ENCODE measurements at regions not wholly inside any gene's neighbourhood (a gene's known extent, or its start where the extent isn't known, plus 50 kb on each side); places are given as distances from the start of the nearest gene placed in this dataset.

GRCh38 chr15:26433060-26433459 is 339.8 kb downstream of the GABRB3 start:
- Histone ChIP-seq H3K79me2 (no peaks in the 10 kb centered on the region), H3K36me3 (replicated peaks; ENCODE audit: insufficient read depth, low read depth) (no peaks in the 10 kb centered on the region), H3K27me3 (no peaks in the 10 kb centered on the region), H2AFZ (no peak overlapping the region), H3K9me3 (ENCODE audit: low read depth) (no peaks in the 10 kb centered on the region), H3K4me3 (no peak overlapping the region), H3K4me1 (ENCODE audit: insufficient read depth) (no peaks in the 10 kb centered on the region), H3K9me2 (replicated peaks; ENCODE audit: insufficient read depth) (no peaks in the 10 kb centered on the region), H3K27ac (no peak overlapping the region), H4K20me1 (ENCODE audit: insufficient read depth, poor library complexity, severe bottlenecking) (no peaks in the 10 kb centered on the region), H3K4me2 (no peak overlapping the region)
- no peak for DNase-seq (ENCODE audit: low spot score)
- 80% methylated on average over 2 of the region's 2 CpGs for WGBS (ENCODE audit: low lambda C conversion rate, missing lambda C conversion rate)
- no peak for TF ChIP-seq EZH2phosphoT487 (IDR thresholded peaks at IDR 0.05; ENCODE audit: low read depth, severe bottlenecking, unreplicated experiment)
- TF ChIP-seq CTCF (IDR thresholded peaks at IDR 0.05; ENCODE audit: poor library complexity): no peak

GRCh38 chr15:26421065-26421464 is 351.8 kb downstream of the GABRB3 start:
- H3K27me3 ChIP-seq: no peaks in the 10 kb centered on the region
- H3K27ac ChIP-seq: no peak overlapping the region
- H3K9me3 ChIP-seq (ENCODE audit: low read depth): no peaks in the 10 kb centered on the region
- no peaks in the 10 kb centered on the region for H3K9me2 ChIP-seq (replicated peaks; ENCODE audit: insufficient read depth)
- TF ChIP-seq EZH2phosphoT487 (IDR thresholded peaks at IDR 0.05; ENCODE audit: low read depth, severe bottlenecking, unreplicated experiment): no peak
- no peak for TF ChIP-seq CTCF (IDR thresholded peaks at IDR 0.05; ENCODE audit: poor library complexity)
- no peak for TF ChIP-seq EZH2 (IDR thresholded peaks at IDR 0.05; ENCODE audit: borderline replicate concordance)
- no peaks in the 10 kb centered on the region for H3K36me3 ChIP-seq (replicated peaks; ENCODE audit: insufficient read depth, low read depth)
- no peak overlapping the region for H3K4me3 ChIP-seq
- no peak overlapping the region for H3K4me2 ChIP-seq
- no peaks in the 10 kb centered on the region for H4K20me1 ChIP-seq (ENCODE audit: insufficient read depth, poor library complexity, severe bottlenecking)
- H3K79me2 ChIP-seq: no peaks in the 10 kb centered on the region
- H2AFZ ChIP-seq: no peak overlapping the region
- 91% methylated on average over 2 of the region's 2 CpGs for WGBS (ENCODE audit: low lambda C conversion rate, missing lambda C conversion rate)
- H3K4me1 ChIP-seq (ENCODE audit: insufficient read depth): no peaks in the 10 kb centered on the region
- no peak for DNase-seq (ENCODE audit: low spot score)

- Histone ChIP-seq H2AFZ (no peak overlapping the region), H3K36me3 (replicated peaks; ENCODE audit: insufficient read depth, low read depth) (no peaks in the 10 kb centered on the region), H3K9me2 (replicated peaks; ENCODE audit: insufficient read depth) (no peaks in the 10 kb centered on the region), H3K27ac (no peak overlapping the region), H3K4me1 (ENCODE audit: insufficient read depth) (no peaks in the 10 kb centered on the region), H4K20me1 (ENCODE audit: insufficient read depth, poor library complexity, severe bottlenecking) (no peaks in the 10 kb centered on the region), H3K9me3 (ENCODE audit: low read depth) (no peaks in the 10 kb centered on the region), H3K4me2 (no peak overlapping the region), H3K27me3 (no peaks in the 10 kb centered on the region), H3K79me2 (no peaks in the 10 kb centered on the region), H3K4me3 (no peak overlapping the region)
- 63% methylated on average over 4 of the region's 4 CpGs for WGBS (ENCODE audit: low lambda C conversion rate, missing lambda C conversion rate)
- no peak for TF ChIP-seq EZH2phosphoT487 (IDR thresholded peaks at IDR 0.05; ENCODE audit: low read depth, severe bottlenecking, unreplicated experiment)
- no peak for TF ChIP-seq CTCF (IDR thresholded peaks at IDR 0.05; ENCODE audit: poor library complexity)
- no peak for TF ChIP-seq EZH2 (IDR thresholded peaks at IDR 0.05; ENCODE audit: borderline replicate concordance)
- no peak for DNase-seq (ENCODE audit: low spot score)
Observed at GRCh38 chr15:26395624-26396023, 377.2 kb downstream of the GABRB3 start.

GRCh38 chr15:26394801-26395200 is 378.1 kb downstream of the GABRB3 start:
- Histone ChIP-seq H3K4me3 (no peak overlapping the region), H3K36me3 (replicated peaks; ENCODE audit: insufficient read depth, low read depth) (no peaks in the 10 kb centered on the region), H3K9me3 (ENCODE audit: low read depth) (no peaks in the 10 kb centered on the region), H2AFZ (no peak overlapping the region), H3K27ac (no peak overlapping the region), H3K27me3 (no peaks in the 10 kb centered on the region), H3K9me2 (replicated peaks; ENCODE audit: insufficient read depth) (no peaks in the 10 kb centered on the region), H3K4me2 (no peak overlapping the region), H4K20me1 (ENCODE audit: insufficient read depth, poor library complexity, severe bottlenecking) (no peaks in the 10 kb centered on the region), H3K79me2 (no peaks in the 10 kb centered on the region), H3K4me1 (ENCODE audit: insufficient read depth) (no peaks in the 10 kb centered on the region)
- TF ChIP-seq EZH2 (IDR thresholded peaks at IDR 0.05; ENCODE audit: borderline replicate concordance) (no peak), CTCF (IDR thresholded peaks at IDR 0.05; ENCODE audit: poor library complexity) (no peak), EZH2phosphoT487 (IDR thresholded peaks at IDR 0.05; ENCODE audit: low read depth, severe bottlenecking, unreplicated experiment) (no peak)
- no peak for DNase-seq (ENCODE audit: low spot score)
- WGBS (ENCODE audit: low lambda C conversion rate, missing lambda C conversion rate): 41% methylated on average over 8 of the region's 8 CpGs

Data from hepatocyte (in vitro differentiated cells).